Tongue (tissue), 1 donor: ENCODE measurements at regions not wholly inside any gene's neighbourhood (a gene's known extent, or its start where the extent isn't known, plus 50 kb on each side); places are given as distances from the start of the nearest gene placed in this dataset.
"Not testable (repeated sequence)": the region's sequence is repeated elsewhere in the genome, so short reads cannot be mapped to it uniquely, and the experiment has no call there.

Source experiments
- DNase-seq: peaks from one replicate; pipeline ENCODE4 v3.0.0-alpha.2; 2015

DNA sequence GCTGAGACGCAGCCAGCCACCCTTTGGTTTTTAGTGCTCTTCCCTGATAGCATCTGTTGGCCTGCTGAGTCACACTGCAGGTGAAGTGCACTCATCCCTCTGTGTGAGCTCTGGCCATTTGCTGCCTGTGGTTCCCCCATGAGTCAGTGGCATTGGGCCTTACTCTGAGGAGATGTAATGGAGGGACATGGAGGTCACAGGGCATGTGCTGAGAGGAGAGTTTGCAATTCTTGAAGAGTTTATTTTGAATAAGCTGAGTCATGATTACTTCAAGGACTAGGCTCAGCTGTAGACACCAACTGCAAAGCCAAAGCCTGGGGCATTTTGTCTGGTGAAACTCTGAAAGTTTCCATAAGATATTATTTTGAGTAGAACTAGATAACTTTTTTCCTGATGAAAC is 200.3 kb downstream of the BCL2L11 start:
- not testable (repeated sequence) for DNase-seq

DNA sequence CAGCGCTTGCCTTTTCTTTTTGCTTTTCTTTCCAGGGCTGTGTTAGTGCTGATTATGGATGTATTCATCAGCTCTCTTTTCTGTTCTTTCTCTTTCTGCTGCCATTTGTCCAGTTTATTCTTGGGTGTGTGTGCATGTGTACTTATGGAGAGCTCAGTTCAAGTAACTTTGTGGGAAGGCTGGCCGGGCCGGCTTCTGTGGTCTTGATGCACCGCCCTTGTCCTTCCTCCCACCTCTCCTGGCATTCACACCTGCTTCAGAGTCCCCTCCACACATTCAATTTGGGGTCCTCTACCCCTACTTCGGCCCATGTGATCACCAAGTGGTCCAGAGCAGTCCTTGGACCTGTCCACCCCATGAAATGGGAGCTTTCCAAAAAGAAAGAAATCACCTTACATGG is 202.7 kb downstream of the BCL2L11 start:
- DNase-seq: not testable (repeated sequence)

DNA sequence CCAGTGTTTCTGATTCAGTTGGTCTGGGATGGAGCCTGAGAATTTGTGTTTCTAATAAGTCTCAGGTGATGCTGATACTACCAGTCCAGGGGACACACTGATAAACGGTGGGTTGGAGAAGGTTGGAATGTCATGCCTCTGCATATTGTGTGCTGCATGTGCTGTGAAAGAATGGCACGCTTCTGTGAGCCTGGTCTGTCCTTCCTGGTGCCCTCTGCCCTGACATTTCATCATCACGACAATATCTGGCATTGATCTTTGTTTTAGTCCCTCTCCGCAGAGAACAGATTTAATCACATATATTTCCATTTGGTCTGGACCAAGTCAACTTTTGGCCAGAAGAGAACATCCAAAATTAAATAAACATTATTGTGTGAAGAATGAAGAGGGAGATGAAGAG is 207.0 kb downstream of the BCL2L11 start:
- DNase-seq: not testable (repeated sequence)

DNA sequence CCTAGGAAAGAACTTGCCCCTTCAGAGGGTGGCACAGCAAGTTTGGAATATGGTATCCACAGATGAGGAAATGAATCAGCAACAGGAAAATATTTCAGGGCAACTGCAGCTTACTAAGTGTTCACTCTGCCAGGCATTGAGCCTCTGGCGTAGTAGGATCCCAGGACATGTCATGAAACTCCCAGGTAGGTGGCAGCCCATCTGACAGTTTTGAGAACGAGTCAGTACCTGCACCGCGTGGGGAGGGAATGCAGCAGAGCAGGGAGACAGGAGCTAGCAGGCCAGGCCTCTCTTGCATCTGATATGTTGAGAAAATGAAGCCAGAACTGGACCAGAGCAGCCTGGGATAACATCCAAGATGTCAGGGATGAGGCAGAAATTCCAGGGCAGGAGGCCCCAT is 208.6 kb downstream of the BCL2L11 start:
- not testable (repeated sequence) for DNase-seq

DNA sequence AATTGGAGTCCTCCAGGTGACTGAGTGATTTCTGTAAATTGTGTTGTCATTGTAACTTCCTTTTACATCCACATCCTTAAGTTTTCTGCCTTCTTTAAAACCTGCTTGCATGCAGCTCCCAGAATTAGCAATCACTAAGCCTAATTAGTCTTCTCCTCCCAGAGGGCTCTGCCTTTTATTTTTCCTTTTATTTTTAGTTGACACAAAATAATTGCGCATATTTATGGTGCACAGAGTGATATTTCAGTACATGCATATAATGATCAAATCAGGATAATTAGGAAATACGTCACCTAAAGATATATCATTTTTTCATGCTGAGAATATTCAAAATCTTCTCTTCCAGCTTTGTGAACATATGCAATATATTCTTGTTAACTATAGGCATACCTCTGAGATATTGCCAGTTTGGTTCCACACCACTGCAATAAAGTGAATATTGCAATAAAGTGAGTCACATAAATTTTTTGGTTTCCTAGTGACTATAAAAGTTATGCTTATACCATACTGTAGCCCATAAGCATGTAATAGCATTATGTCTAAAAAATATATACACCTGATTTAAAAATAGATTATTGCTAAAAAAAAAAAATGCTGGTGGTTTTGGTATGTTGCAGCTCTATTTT is 210.5 kb downstream of the BCL2L11 start:
- not testable (repeated sequence) for DNase-seq

DNA sequence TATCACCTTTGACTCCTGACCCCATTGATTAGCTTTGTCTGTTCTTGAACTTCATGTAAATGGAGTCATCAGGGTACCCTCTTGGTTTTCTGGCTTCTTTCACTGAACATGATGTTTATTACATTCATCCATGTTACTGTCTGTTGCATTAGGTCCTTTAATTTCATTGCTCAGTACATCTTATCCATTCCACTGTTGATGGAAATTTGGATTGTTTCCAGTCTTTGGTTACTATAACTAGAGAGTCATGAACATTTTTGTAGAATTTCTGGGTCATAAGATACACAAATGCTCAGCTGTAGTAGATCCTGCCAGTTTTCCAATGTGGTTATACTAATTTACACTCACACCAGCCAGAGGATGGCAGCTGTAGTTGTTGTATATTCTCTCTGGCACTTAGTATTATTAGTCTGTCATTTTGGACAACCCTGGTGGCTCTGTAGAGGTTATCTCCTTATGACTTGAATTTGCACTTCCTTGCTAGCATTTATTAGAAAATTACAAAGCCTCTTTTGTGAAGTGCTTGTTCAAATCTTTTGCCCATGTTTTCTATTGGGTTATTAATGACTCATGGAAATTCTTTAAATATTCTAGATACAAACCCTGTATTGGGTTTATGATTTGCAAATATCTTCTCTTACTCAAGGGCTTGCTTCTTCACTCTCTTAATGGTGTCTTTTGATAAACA is 214.7 kb downstream of the BCL2L11 start:
- DNase-seq: not testable (repeated sequence)

DNA sequence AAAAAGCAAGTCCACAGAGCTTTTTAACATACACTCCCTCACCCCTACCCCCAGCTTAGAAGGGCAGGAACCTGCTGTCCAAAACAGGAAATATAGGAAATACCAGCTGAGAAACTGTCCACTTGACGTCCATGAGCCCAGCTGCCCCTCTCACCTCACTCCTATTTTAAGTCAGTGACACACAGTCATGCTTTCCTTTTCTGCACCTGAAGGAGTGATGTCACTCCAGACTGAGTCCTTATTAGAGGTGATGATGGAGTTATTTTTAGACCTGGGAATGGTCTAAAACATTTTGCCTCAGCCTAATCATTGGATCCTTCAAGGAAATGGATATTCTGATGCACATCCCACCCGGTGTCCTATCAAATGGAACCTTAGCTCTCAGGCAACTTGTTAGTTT is 217.8 kb downstream of the BCL2L11 start:
- not testable (repeated sequence) for DNase-seq

DNA sequence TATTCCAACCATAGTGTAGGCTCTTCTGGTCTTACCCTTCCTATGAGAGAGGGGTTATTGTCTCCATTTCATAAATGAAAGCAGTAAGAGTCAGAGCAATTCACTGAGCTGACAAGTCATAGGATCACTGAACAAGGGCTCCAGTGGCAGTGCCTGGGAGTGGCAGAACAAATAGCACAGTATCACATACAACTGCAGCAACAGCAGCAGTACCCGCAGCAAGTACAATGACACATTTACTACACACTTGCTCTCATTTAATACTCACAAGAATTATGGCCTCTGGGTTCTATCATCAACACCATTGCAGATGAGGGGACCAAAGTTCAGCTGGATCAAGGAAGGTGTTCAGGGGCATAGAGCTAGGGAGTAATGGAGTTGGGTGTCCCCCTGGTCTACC is 218.8 kb downstream of the BCL2L11 start:
- not testable (repeated sequence) for DNase-seq

DNA sequence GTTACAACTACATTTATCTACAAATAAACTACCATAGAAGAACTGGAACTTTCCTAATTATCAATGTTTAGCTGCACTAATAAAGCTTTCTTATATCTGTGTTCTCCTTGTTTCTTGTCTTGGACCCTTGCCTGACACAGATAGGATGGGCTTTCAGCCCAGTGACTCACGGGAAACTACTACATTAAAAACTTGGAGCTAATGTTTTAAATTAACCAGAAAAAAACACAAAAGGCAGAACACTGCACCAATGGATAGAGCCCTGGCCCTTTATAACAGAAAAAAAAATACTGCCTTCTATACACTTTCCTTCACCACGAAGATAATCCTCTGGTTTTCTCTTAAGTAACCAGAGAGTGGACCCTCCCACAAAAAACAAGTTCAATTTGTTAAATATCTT is 223.9 kb downstream of the BCL2L11 start:
- DNase-seq: not testable (repeated sequence)

DNA sequence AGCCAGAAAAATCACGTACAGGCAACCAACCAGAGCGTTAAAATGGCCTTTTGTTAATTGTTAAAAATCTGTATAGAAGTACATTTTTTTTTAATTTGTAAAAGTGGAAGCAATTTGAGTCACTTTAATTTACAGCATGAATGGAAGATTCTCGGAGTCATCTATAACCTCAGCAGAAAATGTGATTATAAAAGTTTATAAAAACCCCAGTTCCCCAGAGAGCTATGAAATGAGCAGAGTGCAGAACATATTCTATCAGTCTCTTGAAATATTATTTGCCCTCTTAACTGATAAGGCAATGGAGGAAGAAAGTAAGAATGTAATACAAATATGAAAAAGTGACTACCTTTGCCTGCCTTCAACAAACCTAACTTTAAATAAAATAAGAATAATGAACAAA is 224.7 kb downstream of the BCL2L11 start:
- DNase-seq: not testable (repeated sequence)

DNA sequence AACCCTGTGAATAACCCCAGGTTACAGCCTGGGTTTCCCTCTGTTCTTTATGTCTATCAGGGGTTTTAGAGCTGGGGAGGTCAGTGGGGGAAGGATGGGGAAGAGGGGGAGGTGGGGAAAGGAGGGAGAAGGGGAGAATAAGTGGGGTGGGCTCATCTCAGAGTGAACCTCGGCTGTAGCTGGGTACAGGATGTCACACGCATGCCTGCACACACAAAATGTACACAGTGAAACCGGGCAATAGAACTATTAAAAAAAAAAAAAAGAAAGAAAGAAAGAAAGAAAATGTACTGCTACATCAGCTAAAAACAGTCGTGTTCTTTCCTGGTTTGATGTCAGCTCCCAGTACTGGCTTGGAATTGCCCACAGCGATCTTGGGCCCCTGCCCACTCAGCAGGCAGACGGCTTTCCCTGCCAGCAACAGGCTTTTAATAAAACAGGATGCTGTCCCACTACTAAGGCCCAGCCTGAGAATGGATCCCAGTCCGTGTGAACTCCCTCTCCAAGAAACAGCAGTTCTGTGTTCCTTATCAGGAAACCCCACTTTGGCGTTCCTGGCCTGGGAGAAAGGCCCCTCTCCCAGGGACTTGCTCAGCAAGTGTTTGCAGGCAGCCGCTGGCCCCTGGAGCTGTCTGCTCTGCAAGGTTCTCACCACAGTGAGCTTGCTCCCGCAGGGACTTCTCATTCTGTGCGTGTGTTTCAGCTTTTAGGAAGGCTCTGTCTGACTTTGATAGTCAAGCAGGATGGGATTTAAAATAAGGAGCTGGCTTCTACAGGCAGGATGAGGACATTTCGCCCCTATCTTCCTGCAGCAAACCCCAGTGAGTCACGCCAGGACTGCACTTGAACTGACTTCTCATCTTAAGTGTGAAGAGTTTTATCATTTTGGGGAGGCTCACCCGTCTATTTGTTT is 225.6 kb downstream of the BCL2L11 start:
- DNase-seq: peak; percentile 25

DNA sequence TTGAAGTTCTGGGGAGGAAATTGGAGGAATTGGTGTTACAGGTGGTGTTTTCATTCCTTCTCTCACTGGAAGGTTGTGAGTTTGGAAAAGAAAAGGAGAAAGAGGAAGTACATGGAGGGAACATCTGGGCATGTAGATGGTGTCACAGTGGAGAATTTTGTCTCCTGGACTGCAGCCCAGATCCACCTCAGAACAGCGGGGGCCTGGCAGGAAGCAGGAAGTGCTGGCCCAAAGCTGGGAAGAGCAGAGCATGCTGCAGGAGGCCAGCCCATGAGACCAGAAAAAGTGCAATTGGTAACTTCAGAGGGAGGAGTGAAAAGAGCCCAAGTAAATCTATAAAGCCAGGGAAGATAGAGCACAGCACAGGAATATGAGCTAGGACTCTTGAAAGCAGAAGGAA is 227.0 kb downstream of the BCL2L11 start:
- not testable (repeated sequence) for DNase-seq

DNA sequence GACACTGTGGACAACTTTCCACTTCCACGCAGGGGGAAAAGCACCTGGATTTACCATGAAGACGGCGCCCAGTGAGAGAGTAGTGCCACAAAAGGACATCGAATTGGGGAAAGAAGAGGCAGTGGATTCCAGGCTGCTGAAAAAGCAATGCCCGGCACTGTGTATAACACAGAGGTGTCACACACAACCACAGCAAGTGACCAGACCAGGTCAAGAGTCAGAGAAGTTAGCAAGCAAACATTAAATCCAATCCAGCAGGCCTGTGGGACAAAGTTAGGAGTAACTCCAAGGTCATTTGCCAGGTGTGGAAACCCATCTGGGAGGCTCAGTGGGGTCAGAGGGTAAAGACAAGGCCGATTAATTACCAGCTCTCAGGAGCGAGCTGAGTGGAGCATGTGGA is 227.6 kb downstream of the BCL2L11 start:
- not testable (repeated sequence) for DNase-seq

DNA sequence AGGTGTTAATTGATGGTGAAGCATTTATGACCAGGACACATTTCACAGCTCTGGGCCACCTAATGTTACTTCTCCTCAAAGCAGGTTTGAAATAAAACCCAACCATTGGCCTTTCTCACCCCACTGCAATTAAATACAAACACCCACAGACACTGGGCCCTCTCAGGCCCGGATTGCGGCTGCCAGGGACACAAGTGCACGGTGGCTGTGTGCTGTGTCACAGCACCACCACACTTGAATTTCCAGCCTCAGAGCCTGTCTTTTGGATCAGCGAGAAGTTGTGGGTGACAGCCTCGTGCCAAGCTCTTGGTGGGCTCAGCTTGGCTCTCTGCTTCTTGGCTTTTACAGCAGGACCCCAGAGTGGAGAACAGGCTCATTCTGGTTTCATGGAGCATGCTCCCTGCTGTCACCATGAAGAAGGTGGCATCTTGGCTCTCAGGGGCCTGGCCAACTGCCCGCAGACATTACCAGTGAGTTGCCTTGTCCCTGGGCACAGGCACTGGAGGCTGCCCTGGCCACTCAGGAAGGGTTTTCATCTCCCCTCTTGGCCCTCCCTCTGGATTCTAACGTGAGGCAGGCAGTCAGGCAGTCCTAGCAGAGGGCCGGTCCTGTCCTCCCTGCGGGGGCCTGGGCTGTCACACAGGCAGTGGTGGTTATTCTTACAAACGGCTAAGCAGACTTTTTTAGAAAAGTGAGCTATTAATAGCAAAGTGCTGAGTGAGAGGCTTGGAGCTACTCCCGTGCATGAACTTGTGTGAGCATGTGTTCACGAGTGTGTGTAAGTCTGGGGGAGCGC is 234.5 kb downstream of the BCL2L11 start:
- DNase-seq: peak; percentile 49

DNA sequence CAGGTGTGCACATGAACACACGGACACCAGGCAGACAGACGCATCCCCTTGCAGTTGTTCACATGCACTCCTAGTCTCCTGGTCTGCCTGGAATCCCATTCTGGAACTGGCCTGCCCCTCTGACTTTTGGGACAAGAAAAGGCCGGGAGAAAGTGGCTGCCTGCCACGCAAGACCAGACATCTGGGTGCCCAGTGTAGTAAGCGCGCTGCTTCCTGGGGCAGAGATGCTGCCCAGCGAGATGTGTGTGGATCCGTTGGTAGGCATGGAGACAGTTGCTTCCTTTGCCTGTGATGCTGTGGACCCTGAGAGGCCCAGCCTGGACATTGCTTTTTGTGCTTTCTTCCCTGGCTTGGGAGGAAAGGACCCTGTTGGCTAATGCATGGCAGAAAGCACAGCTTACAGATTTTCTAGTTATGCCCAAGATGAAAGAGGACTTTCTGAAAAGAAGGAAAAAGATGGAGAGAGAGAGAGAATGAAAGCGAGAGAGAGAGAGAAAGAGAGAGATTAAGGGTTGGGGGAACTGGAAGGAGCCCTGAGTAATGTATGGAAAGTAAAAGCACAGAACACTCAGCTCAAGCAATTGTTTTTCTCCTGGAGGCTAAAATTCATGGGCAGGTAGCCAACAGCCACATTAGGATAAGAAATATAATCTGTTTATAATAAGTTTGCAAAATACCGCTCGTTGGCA is 235.3 kb downstream of the BCL2L11 start:
- not testable (repeated sequence) for DNase-seq

DNA sequence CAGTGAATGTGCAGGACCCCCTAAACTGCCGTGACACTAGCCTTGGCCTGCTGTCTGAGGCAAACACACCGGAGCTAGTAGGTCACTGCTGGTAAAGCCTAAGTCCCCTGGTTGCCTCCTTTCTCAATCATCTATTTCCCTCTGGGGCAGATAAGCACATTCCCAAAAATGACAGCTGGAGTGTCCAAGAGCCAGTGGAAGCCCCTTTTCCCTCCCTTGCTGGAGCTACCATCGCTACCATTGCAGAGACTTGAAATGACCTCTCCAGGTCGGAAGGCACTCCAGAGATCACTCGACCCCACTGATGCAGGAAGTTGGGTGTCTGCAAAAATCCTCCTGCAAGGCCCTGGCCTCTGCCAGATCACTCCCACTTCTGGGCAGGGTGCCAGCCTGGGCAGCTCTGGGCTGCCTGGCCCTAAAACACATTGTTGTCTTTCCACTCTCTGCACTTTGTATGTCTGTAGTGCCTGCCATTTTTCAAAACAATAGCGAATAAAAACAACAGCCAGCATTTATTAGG is 235.9 kb downstream of the BCL2L11 start:
- peak; percentile 10 for DNase-seq

DNA sequence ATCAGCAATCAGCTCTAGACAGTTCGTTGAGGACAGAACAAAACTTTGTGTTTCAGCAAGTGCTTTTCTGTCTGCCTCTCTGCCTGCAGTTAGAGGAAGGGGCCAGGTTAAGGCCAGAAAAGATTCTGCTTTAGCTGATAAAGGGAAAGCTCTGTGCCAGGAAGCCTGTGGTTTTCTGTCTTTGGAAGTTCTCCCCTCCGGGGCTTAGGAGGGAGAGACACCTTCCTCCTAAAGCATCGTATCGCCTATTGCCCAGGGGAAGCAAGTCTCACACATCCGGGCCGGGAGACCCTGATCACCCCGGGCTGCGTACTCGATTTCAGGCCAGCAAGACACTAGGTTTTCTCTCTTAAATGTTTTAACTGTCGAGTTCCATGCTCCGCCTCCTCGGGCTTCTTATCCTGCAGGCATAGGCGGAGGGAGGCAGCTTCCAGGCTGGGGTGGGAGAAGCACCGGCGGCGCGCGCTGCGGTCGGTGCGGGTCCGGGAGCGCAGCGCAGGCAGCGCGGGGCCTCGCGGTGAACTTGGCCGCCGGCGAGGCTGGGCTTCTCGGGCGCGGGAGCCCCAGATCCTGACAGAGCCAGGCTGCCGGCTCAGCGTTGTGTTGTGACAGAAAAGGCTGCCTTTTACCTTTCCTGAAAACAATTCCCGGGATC is 245.4 kb downstream of the BCL2L11 start:
- peak; percentile 28 for DNase-seq

DNA sequence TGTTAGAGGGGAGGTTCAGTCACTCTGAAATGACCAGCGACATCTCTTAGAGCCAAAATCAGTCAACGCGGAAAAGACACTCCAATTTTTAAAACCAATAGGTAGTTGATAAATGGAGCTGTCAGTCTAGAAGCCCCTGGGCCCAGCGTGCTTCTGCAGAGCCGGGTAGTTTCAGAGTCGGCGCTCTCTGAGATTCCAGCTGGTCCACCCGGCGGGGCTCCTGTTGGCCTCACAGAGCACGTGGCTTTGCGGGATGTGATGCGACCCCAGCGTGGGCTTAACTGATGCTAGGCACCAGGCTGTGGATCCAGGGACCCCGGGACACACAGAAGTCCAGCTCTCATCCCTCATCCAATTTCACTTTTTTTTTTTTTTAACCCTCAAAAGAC is 245.9 kb downstream of the BCL2L11 start:
- not testable (repeated sequence) for DNase-seq

DNA sequence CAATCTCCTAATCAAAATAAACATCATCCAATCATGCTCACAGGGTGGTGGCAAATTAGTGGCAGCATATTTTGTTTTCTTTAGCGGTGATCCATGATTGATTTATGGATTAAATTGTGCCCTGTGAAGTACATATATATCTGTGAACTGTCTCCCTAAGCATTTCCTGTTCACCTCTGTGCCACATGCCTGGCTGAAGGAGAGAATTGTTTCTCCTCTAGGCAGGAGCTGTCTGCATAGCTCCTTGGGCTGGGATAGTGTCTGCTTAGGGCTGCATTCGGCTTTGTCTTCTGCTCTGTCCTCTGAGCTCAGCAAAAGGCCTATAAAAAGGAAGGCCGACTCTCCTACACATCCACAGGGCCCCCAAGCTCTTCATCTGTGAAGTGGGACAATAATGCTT is 246.4 kb downstream of the BCL2L11 start:
- not testable (repeated sequence) for DNase-seq

DNA sequence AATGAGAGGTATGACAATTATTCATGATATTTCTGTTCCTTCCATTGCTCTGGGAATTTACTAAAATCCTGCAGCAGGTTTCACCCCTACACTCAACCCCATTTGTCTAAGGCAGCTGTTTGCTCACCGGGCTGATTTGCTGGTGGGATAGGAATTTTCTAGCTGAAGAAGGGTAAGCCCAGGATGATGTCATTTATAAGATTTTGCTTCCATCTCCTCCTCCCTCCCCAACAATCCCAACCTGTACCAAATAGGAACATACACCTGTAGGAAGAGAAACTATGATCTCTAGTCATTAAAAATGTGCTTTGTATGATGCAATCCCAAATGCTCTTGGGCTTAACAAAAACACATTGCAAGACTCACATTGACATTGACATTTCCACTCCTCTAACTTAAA is 247.2 kb downstream of the BCL2L11 start:
- DNase-seq: not testable (repeated sequence)

DNA sequence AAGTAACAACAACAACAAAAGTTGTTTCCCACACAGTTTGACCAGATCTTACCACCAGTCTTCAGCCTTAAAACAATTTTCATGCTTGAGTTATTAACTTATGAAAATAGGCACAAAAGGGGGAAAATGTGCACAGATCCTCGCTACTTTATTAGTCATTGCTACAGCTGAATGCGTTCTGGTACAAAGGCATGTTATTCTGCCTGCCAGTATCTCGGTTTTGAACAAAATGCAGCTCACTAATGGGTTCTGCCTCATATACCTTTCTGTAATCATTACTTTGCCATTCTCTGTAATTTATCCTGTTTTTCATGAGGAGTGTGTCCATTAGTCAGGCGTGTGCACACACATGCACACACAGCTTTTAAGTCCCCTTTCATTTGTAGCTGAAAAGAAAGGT is 247.6 kb downstream of the BCL2L11 start:
- DNase-seq: not testable (repeated sequence)
